ENCODE measurements at regions not wholly inside any gene's neighbourhood (a gene's known extent, or its start where the extent isn't known, plus 50 kb on each side); places are given as distances from the start of the nearest gene placed in this dataset.
A peak's percentile ranks its signal among the peaks of the same experiment; 100 is the strongest.

GRCh38 chr7:22676385-22676784 lies 50.6 kb upstream of the IL6 start:
- no peaks in the 10 kb centered on the region for H3K9me3 ChIP-seq (replicated peaks in 1 of 3)
- intact Hi-C loops (cut with DNase I): no loop called here
- H3K27ac ChIP-seq: no peak overlapping the region
- no peaks in the 10 kb centered on the region for H3K4me1 ChIP-seq (replicated peaks in 1 of 2)
- no peaks in the 10 kb centered on the region for H3K27me3 ChIP-seq
- no peaks in the 10 kb centered on the region for H3K36me3 ChIP-seq (replicated peaks in 1 of 2)
- H3K4me3 ChIP-seq: no peak overlapping the region
- TF ChIP-seq POLR2A (IDR thresholded peaks at IDR 0.05) (no peak), CTCF (IDR thresholded peaks at IDR 0.05) (no peak)
- DNase-seq: no peak
- 80 to 90% (median 83%) methylated on average over 2 of the region's 2 CpGs for WGBS, 4 donors

- TF ChIP-seq POLR2A (IDR thresholded peaks at IDR 0.05) (no peak), CTCF (IDR thresholded peaks at IDR 0.05) (no peak)
- H3K4me1 ChIP-seq (replicated peaks in 1 of 2): no peaks in the 10 kb centered on the region
- H3K4me3 ChIP-seq: no peak overlapping the region
- no peaks in the 10 kb centered on the region for H3K9me3 ChIP-seq (replicated peaks in 1 of 3)
- H3K36me3 ChIP-seq (replicated peaks in 1 of 2): no peaks in the 10 kb centered on the region
- WGBS, 4 donors: 64 to 71% (median 68%) methylated on average over 2 of the region's 2 CpGs
- no peak for DNase-seq
- H3K27ac ChIP-seq: peak overlapping the region in 1 of 5 donors; percentile 41
- intact Hi-C loops (cut with DNase I): no loop called here
- no peaks in the 10 kb centered on the region for H3K27me3 ChIP-seq
Measured at GRCh38 chr7:22675917-22676343, 51.1 kb upstream of the IL6 start.

- Histone ChIP-seq H3K4me1 (replicated peaks in 1 of 2) (no peaks in the 10 kb centered on the region), H3K36me3 (replicated peaks in 1 of 2) (no peaks in the 10 kb centered on the region), H3K27ac (peak overlapping the region in 1 of 5 donors; percentile 41), H3K9me3 (replicated peaks in 1 of 3) (no peaks in the 10 kb centered on the region), H3K4me3 (no peak overlapping the region), H3K27me3 (no peaks in the 10 kb centered on the region)
- 36 to 59% (median 55%) methylated on average over 3 to 5 of the region's 5 CpGs for WGBS, 4 donors
- peak in 6 of 7 donors; percentile 17 to 68 (median 26) for DNase-seq
- TF ChIP-seq CTCF (IDR thresholded peaks at IDR 0.05) (no peak), POLR2A (IDR thresholded peaks at IDR 0.05) (no peak)
- intact Hi-C loops (cut with DNase I): no loop called here
Measured at GRCh38 chr7:22675421-22675820, 51.6 kb upstream of the IL6 start.

- Histone ChIP-seq H3K27me3 (no peaks in the 10 kb centered on the region), H3K27ac (no peak overlapping the region), H3K4me3 (no peak overlapping the region), H3K36me3 (replicated peaks in 1 of 2) (no peaks in the 10 kb centered on the region), H3K4me1 (replicated peaks in 1 of 2) (no peaks in the 10 kb centered on the region), H3K9me3 (replicated peaks in 1 of 3) (no peaks in the 10 kb centered on the region)
- no peak for DNase-seq
- 48 to 54% (median 50%) methylated on average over 6 of the region's 6 CpGs for WGBS, 4 donors
- intact Hi-C loops (cut with DNase I): no loop called here
- TF ChIP-seq CTCF (IDR thresholded peaks at IDR 0.05): no peak
- no peak for TF ChIP-seq POLR2A (IDR thresholded peaks at IDR 0.05)
Measured at GRCh38 chr7:22672846-22673680, 53.9 kb upstream of the IL6 start.

All from adrenal gland (tissue), 9 donors.